Smooth muscle cell (in vitro differentiated cells): ENCODE measurements at regions not wholly inside any gene's neighbourhood (a gene's known extent, or its start where the extent isn't known, plus 50 kb on each side); places are given as distances from the start of the nearest gene placed in this dataset.

ENCODE experiments used
- DNase-seq: peaks from one replicate; lab custom pipeline; 2025; ENCODE audit not compliant: unreplicated experiment; lab: John Stamatoyannopoulos, UW
- H2AFZ ChIP-seq: fragments of 200-600 bp; sonication (generic); 2 replicates; pipeline ENCODE4 v1.6.0; 2016; ENCODE audit warnings: antibody characterized with exemption, low read depth, mild to moderate bottlenecking
- H3F3A ChIP-seq: fragments of 200-600 bp; sonication (generic); 2 replicates; pipeline ENCODE4 v1.6.0; 2017; ENCODE audit warnings: antibody characterized with exemption, low read depth
- H3K27ac ChIP-seq: fragments of 200-600 bp; sonication (generic); 2 replicates; pipeline ENCODE4 v1.5.1; 2016; ENCODE audit warnings: low read depth, mild to moderate bottlenecking
- H3K27me3 ChIP-seq: fragments of 200-600 bp; sonication (generic); 2 replicates; pipeline ENCODE4 v1.6.1; 2016; ENCODE audit warnings: low read depth, mild to moderate bottlenecking
- H3K36me3 ChIP-seq: fragments of 200-600 bp; sonication (generic); 2 replicates; pipeline ENCODE4 v1.5.1; 2016; ENCODE audit warnings: low read depth
- H3K4me1 ChIP-seq: fragments of 200-600 bp; sonication (generic); 2 replicates; pipeline ENCODE4 v1.5.1; 2016; ENCODE audit warnings: low read depth
- H3K4me2 ChIP-seq: fragments of 200-600 bp; sonication (generic); 2 replicates; pipeline ENCODE4 v1.6.0; 2016; ENCODE audit warnings: mild to moderate bottlenecking
- H3K4me3 ChIP-seq: fragments of 200-600 bp; sonication (generic); 2 replicates; pipeline ENCODE4 v1.5.1; 2016; ENCODE audit warnings: mild to moderate bottlenecking
- H3K79me2 ChIP-seq: fragments of 200-600 bp; sonication (generic); 2 replicates; pipeline ENCODE4 v1.6.0; 2016; ENCODE audit warnings: low read depth, mild to moderate bottlenecking
- H3K9ac ChIP-seq: fragments of 200-600 bp; sonication (generic); 2 replicates; pipeline ENCODE4 v1.6.0; 2016; ENCODE audit warnings: low read depth
- H3K9me3 ChIP-seq: fragments of 200-600 bp; sonication (generic); replicated peaks from 2 replicates; pipeline ENCODE4 v1.5.1; 2016; ENCODE audit warnings: low read depth
- H4K20me1 ChIP-seq: fragments of 200-600 bp; sonication (generic); 2 replicates; pipeline ENCODE4 v1.6.0; 2016; ENCODE audit warnings: low read depth
- WGBS: methylation state at CpG from one replicate; pipeline ENCODE4 v1.1.7; 2016; ENCODE audit warnings: low lambda C conversion rate; 5-methylcytosine and 5-hydroxymethylcytosine counted together
- TF ChIP-seq, protein P1 (sequence below): fragments of 200-600 bp; sonication (generic); IDR thresholded peaks from 2 replicates; pipeline ENCODE4 v1.5.1; 2017; ENCODE audit warnings: borderline replicate concordance, mild to moderate bottlenecking, antibody characterized with exemption; ENCODE audit not compliant: insufficient read depth, poor library complexity, severe bottlenecking

DNA sequence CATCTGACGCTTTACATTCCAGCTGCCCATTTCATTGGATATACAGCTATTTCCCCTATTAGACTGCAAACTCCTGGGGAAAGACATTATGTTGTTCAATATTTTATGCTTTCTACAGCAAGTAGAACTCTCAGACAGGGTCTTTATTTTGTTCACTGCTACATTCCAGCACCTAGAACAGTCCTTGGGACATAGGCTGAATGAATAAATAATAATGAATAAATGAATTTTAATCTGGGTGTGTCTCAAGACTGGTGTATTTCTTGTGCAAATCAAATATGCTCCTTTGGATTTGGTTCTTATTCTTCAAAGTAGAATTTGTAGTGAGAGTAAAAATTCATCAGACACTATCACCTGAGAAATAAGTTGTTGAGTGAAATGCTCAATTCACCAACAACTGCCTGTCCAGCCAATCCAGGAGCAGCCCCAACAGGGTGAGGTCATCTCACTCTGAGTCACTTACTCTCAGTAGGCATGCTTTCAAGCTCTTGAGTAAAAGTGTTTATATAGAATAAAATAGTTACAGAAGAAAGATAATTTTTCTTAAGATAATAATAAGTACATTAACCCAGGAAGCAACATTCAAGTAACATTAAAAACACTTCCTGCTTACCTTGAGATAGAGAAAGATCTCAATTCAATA lies 287.5 kb upstream of the NPVF start:
- Histone ChIP-seq H3K4me2 (no peak overlapping the region), H3F3A (no peaks in the 10 kb centered on the region), H3K36me3 (no peaks in the 10 kb centered on the region), H3K4me1 (no peaks in the 10 kb centered on the region), H3K4me3 (no peak overlapping the region), H3K27ac (no peak overlapping the region), H2AFZ (no peak overlapping the region), H3K79me2 (no peaks in the 10 kb centered on the region), H3K9ac (no peak overlapping the region), H3K9me3 (no peaks in the 10 kb centered on the region), H4K20me1 (no peaks in the 10 kb centered on the region), H3K27me3 (no peaks in the 10 kb centered on the region)
- TF ChIP-seq, protein P1, sequence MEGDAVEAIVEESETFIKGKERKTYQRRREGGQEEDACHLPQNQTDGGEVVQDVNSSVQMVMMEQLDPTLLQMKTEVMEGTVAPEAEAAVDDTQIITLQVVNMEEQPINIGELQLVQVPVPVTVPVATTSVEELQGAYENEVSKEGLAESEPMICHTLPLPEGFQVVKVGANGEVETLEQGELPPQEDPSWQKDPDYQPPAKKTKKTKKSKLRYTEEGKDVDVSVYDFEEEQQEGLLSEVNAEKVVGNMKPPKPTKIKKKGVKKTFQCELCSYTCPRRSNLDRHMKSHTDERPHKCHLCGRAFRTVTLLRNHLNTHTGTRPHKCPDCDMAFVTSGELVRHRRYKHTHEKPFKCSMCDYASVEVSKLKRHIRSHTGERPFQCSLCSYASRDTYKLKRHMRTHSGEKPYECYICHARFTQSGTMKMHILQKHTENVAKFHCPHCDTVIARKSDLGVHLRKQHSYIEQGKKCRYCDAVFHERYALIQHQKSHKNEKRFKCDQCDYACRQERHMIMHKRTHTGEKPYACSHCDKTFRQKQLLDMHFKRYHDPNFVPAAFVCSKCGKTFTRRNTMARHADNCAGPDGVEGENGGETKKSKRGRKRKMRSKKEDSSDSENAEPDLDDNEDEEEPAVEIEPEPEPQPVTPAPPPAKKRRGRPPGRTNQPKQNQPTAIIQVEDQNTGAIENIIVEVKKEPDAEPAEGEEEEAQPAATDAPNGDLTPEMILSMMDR: no peak
- no peak for DNase-seq
- WGBS: 100% methylated on average over 1 of the region's 1 CpG

DNA sequence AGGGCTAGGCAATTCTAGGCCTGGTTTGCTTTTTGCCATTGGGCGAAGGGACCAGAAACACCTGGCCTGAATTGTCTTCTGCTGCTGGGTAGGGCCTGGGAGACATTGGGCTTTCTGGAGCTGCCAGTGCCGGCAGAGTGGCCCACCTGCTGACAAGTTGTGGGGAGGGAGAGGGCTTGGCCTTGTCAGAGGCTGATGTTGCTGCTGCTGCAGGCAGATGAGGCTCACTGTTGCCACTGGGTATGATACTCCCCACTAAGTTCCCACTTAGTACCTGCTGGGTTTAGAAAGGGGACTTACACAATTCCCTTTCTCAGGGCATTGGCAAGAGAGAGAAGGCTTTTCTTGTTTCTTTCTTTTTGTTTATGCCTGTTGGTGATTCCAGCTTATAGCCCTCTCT lies 289.6 kb upstream of the NPVF start:
- TF ChIP-seq, protein P1: no peak
- Histone ChIP-seq H3K4me3 (no peak overlapping the region), H3F3A (no peaks in the 10 kb centered on the region), H3K27ac (no peak overlapping the region), H3K4me2 (no peak overlapping the region), H3K9ac (no peak overlapping the region), H3K79me2 (no peaks in the 10 kb centered on the region), H4K20me1 (no peaks in the 10 kb centered on the region), H3K36me3 (no peaks in the 10 kb centered on the region), H2AFZ (no peak overlapping the region), H3K4me1 (no peaks in the 10 kb centered on the region), H3K9me3 (no peaks in the 10 kb centered on the region), H3K27me3 (no peaks in the 10 kb centered on the region)
- 83% methylated on average over 2 of the region's 2 CpGs for WGBS
- no peak for DNase-seq

DNA sequence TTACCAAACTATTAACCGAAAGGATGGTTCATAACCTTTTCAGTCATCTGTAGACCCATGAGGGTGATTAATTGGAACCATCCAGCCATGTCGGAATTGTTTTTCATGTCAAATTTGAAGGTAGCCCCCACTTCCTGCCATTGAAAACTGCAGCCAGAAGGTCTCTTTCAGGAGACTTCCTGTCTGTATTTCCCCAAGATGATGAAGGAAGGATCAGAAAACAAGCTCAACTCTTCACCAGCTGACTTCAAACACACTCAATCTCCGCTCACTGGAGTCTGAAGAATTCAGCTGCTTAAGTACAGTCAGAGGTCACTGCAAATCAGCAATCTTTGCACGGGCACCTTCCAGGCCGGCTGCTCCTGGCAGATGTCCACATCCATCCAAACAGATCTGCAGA lies 291.7 kb upstream of the NPVF start:
- Histone ChIP-seq H3F3A (no peaks in the 10 kb centered on the region), H3K4me1 (no peaks in the 10 kb centered on the region), H3K27ac (no peak overlapping the region), H3K27me3 (peaks cover 9% of the 10 kb centered on the region), H4K20me1 (no peaks in the 10 kb centered on the region), H3K4me2 (no peak overlapping the region), H3K79me2 (no peaks in the 10 kb centered on the region), H3K4me3 (no peak overlapping the region), H3K36me3 (no peaks in the 10 kb centered on the region), H3K9ac (no peak overlapping the region), H2AFZ (no peak overlapping the region), H3K9me3 (no peaks in the 10 kb centered on the region)
- 89% methylated on average over 5 of the region's 5 CpGs for WGBS
- DNase-seq: no peak
- TF ChIP-seq, protein P1: no peak

DNA sequence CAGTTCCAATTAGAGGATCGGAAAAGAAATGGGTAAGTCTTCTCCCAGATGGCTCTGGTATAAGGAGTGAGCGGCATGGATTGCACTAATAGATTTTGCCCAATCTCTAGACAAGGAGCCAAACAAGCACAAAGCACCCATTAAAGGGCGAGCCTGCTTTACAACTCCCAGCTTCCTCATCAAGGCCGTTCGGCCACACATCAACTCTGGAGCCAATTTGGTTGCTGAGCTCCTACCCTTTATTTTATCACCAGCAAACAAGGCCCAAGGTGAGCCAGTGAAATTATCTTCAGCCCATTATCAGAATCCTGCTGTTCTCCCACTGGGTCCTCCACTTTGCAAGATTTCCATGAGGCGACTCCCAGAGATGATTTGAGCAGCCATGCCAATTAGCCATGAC lies 292.2 kb upstream of the NPVF start:
- Histone ChIP-seq H3K4me2 (no peak overlapping the region), H3K4me1 (no peaks in the 10 kb centered on the region), H2AFZ (no peak overlapping the region), H3K4me3 (no peak overlapping the region), H3F3A (no peaks in the 10 kb centered on the region), H3K36me3 (no peaks in the 10 kb centered on the region), H3K79me2 (no peaks in the 10 kb centered on the region), H3K27ac (no peak overlapping the region), H3K27me3 (peaks cover 14% of the 10 kb centered on the region), H3K9me3 (no peaks in the 10 kb centered on the region), H3K9ac (no peak overlapping the region), H4K20me1 (no peaks in the 10 kb centered on the region)
- DNase-seq: no peak
- WGBS: 97% methylated on average over 6 of the region's 6 CpGs
- TF ChIP-seq, protein P1: no peak
